Mammary epithelial cell (primary cell): ENCODE measurements at regions not wholly inside any gene's neighbourhood (a gene's known extent, or its start where the extent isn't known, plus 50 kb on each side); places are given as distances from the start of the nearest gene placed in this dataset.

Experiments used
- CTCF ChIP-seq, 2 donors: IDR thresholded peaks in 1 of 2; conservative IDR thresholded peaks in 1 of 2; 2 replicates each; pipeline ENCODE4 v1.5.1; 2011 to 2012; ENCODE audit warnings: inconsistent platforms in 2 of 2, low read length in 2 of 2, mild to moderate bottlenecking in 2 of 2, control low read depth in 1 of 2, low read depth in 1 of 2; ENCODE audit not compliant: insufficient read depth in 1 of 2; ENCODE audit errors: extremely low read depth in 1 of 2
- EZH2 ChIP-seq: IDR thresholded peaks from 2 replicates; pipeline ENCODE4 v1.6.1; 2012; ENCODE audit warnings: low read length, inconsistent platforms, borderline replicate concordance

DNA sequence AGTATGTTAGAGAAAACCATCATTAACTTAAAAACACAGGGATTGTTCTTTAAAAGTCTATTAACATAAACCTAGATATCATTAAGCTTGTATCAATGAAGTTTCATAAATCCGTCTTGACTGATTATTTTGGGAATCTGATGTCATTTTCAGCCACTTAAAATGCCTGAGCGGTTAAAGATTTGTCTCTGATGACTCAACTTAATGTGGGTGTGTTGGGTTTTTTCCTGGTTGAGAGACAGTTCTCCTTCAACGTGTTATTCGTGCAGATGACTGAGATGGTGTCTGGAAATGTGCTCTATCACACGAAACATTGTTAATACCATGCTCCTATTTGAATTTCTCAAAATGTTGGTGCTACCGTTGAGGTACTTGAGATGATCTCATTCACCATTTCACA, 227.3 kb upstream of the TENM3 start:
- no peak for TF ChIP-seq CTCF (conservative IDR thresholded peaks at IDR 0.05 in 1 of 2, IDR thresholded peaks at IDR 0.05 in 1 of 2; ENCODE audit: extremely low read depth in 1 of 2, insufficient read depth in 1 of 2, low read depth in 1 of 2, low read length in 2 of 2)
- no peak for TF ChIP-seq EZH2
